Right cardiac atrium (tissue), 5 donors: ENCODE measurements at regions not wholly inside any gene's neighbourhood (a gene's known extent, or its start where the extent isn't known, plus 50 kb on each side); places are given as distances from the start of the nearest gene placed in this dataset.
A peak's percentile ranks its signal among the peaks of the same experiment; 100 is the strongest.

ENCODE experiments used
- ATAC-seq, 2 donors: fragments of 200-7000 bp; cut with Tn5 transposase; one replicate each; pipeline versions ENCODE4 v1.8.0 to v1.9.1; 2020; ENCODE audit warnings: moderate library complexity in 2 of 2, mild to moderate bottlenecking in 1 of 2
- DNase-seq, 3 donors: peaks; one replicate each; pipeline ENCODE4 v3.0.0-alpha.2; 2020
- H3K27ac ChIP-seq: one replicate; pipeline ENCODE4 v1.5.1; 2013; ENCODE audit warnings: mild to moderate bottlenecking, low read length, control low read depth, moderate library complexity
- H3K27me3 ChIP-seq: one replicate; pipeline ENCODE4 v1.6.1; 2013; ENCODE audit not compliant: control insufficient read depth, insufficient read depth
- H3K4me1 ChIP-seq: one replicate; pipeline ENCODE4 v1.6.1; 2013; ENCODE audit warnings: low read length; ENCODE audit not compliant: control insufficient read depth, insufficient read depth
- H3K4me3 ChIP-seq: one replicate; pipeline ENCODE4 v1.5.1; 2013; ENCODE audit warnings: low read length, control low read depth
- H3K9me3 ChIP-seq: one replicate; pipeline ENCODE4 v1.6.1; 2013; ENCODE audit warnings: low read length; ENCODE audit not compliant: control insufficient read depth
- WGBS: extraction: QIAGEN DNeasy Blood & Tissue Kit; methylation state at CpG from one replicate; pipeline ENCODE4 v1.1.7; 2013; 5-methylcytosine and 5-hydroxymethylcytosine counted together
- intact Hi-C, 4 donors: fragments of 100-400 bp; cut with DNase I; formaldehyde crosslinking; loops; one replicate each; pipeline versions ENCODE4 v1.11.0 to v1.14.0; 2022 to 2023
- donor health status: healthy with polysubstance abuse.
- donor health status: DM: no; HTN: yes; CAD: no.
- donor health status: DM: no; HTN: no; CAD: no.
- donor health status: DM: no; HTN: yes; CAD: no; lungs with severe emphysema.
- donor health status: DM: yes; HTN: yes; CAD: no.

GRCh38 chr21:16517383-16517782, 787.6 kb downstream of the USP25 start:
- Histone ChIP-seq H3K27ac (no peak overlapping the region), H3K9me3 (no peaks in the 10 kb centered on the region), H3K4me3 (no peak overlapping the region), H3K27me3 (no peaks in the 10 kb centered on the region), H3K4me1 (no peaks in the 10 kb centered on the region)
- ATAC-seq = no peak
- DNase-seq = no peak
- 99% methylated on average over 1 of the region's 1 CpG for WGBS
- intact Hi-C loops = no loop called here

GRCh38 chr21:16519036-16519435, 789.3 kb downstream of the USP25 start:
- intact Hi-C loops = no loop called here
- ATAC-seq = no peak
- no peaks in the 10 kb centered on the region for H3K27me3 ChIP-seq

DNA sequence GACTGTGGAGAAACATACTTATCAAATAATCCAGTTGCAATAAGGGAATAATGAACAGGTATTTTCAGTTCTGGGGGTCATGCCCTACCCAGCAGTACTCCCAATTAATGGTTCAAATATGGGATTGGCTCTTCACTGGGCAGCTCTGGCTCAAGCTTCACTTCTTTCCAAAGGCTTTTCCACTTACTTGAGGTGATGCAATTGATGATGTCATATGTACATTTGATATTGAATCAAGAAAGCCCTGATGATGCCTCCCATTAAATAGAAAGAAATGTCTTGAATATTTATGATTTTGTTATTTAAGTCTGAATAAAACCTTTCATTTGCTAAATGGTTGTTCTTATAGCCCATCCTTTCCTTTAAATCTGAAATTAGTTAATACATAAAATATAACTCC, 789.9 kb downstream of the USP25 start:
- H3K27me3 ChIP-seq = no peaks in the 10 kb centered on the region
- intact Hi-C loops = no loop called here
- H3K9me3 ChIP-seq = no peaks in the 10 kb centered on the region
- H3K27ac ChIP-seq = no peak overlapping the region
- DNase-seq (no peak), ATAC-seq (no peak)
- no peaks in the 10 kb centered on the region for H3K4me1 ChIP-seq
- H3K4me3 ChIP-seq = no peak overlapping the region

More at GRCh38 chr21:16519036-16519435, 789.3 kb downstream of the USP25 start:
- no peak for DNase-seq
- no peaks in the 10 kb centered on the region for H3K9me3 ChIP-seq
- H3K4me1 ChIP-seq = no peaks in the 10 kb centered on the region
- 73% methylated on average over 2 of the region's 2 CpGs for WGBS
- no peak overlapping the region for H3K4me3 ChIP-seq
- H3K27ac ChIP-seq = no peak overlapping the region

- ATAC-seq = no peak
- Histone ChIP-seq H3K27ac (no peak overlapping the region), H3K27me3 (no peaks in the 10 kb centered on the region), H3K4me1 (no peaks in the 10 kb centered on the region), H3K9me3 (no peaks in the 10 kb centered on the region), H3K4me3 (no peak overlapping the region)
- intact Hi-C loops = no loop called here
- DNase-seq = no peak
- 82% methylated on average over 2 of the region's 2 CpGs for WGBS
Observed at GRCh38 chr21:16522548-16522947, 792.8 kb downstream of the USP25 start.

DNA sequence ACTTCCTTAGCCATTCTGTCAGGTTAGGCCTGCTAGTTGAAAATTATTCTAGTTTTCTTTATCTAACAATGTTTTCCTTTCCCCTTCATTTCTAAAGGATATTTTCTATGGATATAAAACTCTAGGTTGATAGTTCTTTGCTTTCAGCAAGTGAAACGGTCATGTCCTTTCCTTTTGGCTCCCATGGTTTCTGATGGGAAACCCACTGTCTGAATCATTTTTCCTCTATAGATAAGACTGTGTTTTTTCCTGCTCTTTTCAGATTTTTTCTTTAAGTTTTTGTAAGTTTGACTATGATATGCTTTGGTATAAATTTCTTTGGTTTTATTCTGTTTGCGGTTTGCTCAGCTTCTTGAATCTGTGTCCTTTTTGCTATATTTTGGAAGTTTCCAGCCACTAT, 800.9 kb downstream of the USP25 start:
- Histone ChIP-seq H3K4me3 (no peak overlapping the region), H3K27ac (no peak overlapping the region)
- WGBS = 79% methylated on average over 2 of the region's 2 CpGs

GRCh38 chr21:16532840-16533239, 803.1 kb downstream of the USP25 start:
- Histone ChIP-seq H3K4me3 (no peak overlapping the region), H3K27ac (no peak overlapping the region), H3K9me3 (no peaks in the 10 kb centered on the region), H3K27me3 (no peaks in the 10 kb centered on the region), H3K4me1 (peaks cover 5% of the 10 kb centered on the region)
- no peak for ATAC-seq
- no peak for DNase-seq
- intact Hi-C loops = loop anchor here in 1 of 4 donors (10.0 kb wide), 1 partner anchor 108 kb away; no protein-coding TSS in a partner anchor
- WGBS = 56% methylated on average over 4 of the region's 4 CpGs

More for the DNA sequence above, 800.9 kb downstream of the USP25 start:
- no peaks in the 10 kb centered on the region for H3K9me3 ChIP-seq
- DNase-seq = no peak
- intact Hi-C loops = loop anchor here in 1 of 4 donors (10.0 kb wide), 1 partner anchor 106 kb away; no protein-coding TSS in a partner anchor
- no peak for ATAC-seq
- no peaks in the 10 kb centered on the region for H3K27me3 ChIP-seq
- peaks cover 5% of the 10 kb centered on the region for H3K4me1 ChIP-seq

GRCh38 chr21:16533692-16534407, 804.1 kb downstream of the USP25 start:
- Histone ChIP-seq H3K9me3 (no peaks in the 10 kb centered on the region), H3K4me1 (peaks cover 5% of the 10 kb centered on the region), H3K27ac (peak overlapping the region; percentile 96), H3K4me3 (peak overlapping the region; percentile 77), H3K27me3 (no peaks in the 10 kb centered on the region)
- intact Hi-C loops = loop anchor here in 2 of 4 donors (2.0 to 10.0 kb wide), 2 partner anchors 109 kb away; no protein-coding TSS in a partner anchor
- DNase-seq (no peak), ATAC-seq (peak in 1 of 2 donors; percentile 20)
- WGBS = 27% methylated on average over 9 of the region's 9 CpGs

GRCh38 chr21:16534408-16535101, 804.8 kb downstream of the USP25 start:
- H3K4me3 ChIP-seq = peak overlapping the region; percentile 77
- no peaks in the 10 kb centered on the region for H3K27me3 ChIP-seq
- 13% methylated on average over 11 of the region's 11 CpGs for WGBS
- no peaks in the 10 kb centered on the region for H3K9me3 ChIP-seq
- ATAC-seq (peak; percentile 86 to 91), DNase-seq (peak; percentile 81 to 93 (median 91))
- intact Hi-C loops = loop anchor here in 3 of 4 donors (2.0 to 10.0 kb wide), 3 partner anchors 110 to 112 kb away; no protein-coding TSS in a partner anchor
- H3K27ac ChIP-seq = peak overlapping the region; percentile 98
- peaks cover 5% of the 10 kb centered on the region for H3K4me1 ChIP-seq

- ATAC-seq (peak; percentile 84 to 87), DNase-seq (peak; percentile 87 to 94 (median 90))
- WGBS = 16% methylated on average over 6 of the region's 6 CpGs
- Histone ChIP-seq H3K4me1 (peaks cover 5% of the 10 kb centered on the region), H3K9me3 (no peaks in the 10 kb centered on the region), H3K27ac (peak overlapping the region; percentile 98), H3K27me3 (no peaks in the 10 kb centered on the region), H3K4me3 (peak overlapping the region; percentile 77)
- intact Hi-C loops = loop anchor here in 3 of 4 donors (2.0 to 10.0 kb wide), 3 partner anchors 110 to 113 kb away; no protein-coding TSS in a partner anchor
Observed at GRCh38 chr21:16535102-16535422, 805.3 kb downstream of the USP25 start.

- DNase-seq (no peak), ATAC-seq (no peak)
- no peaks in the 10 kb centered on the region for H3K9me3 ChIP-seq
- WGBS = 25% methylated on average over 1 of the region's 1 CpG
- H3K27me3 ChIP-seq = no peaks in the 10 kb centered on the region
- intact Hi-C loops = loop anchor here in 3 of 4 donors (2.0 to 10.0 kb wide), 3 partner anchors 111 to 113 kb away; no protein-coding TSS in a partner anchor
- H3K27ac ChIP-seq = no peak overlapping the region
- H3K4me1 ChIP-seq = peaks cover 5% of the 10 kb centered on the region
- peak overlapping the region; percentile 77 for H3K4me3 ChIP-seq
Observed at GRCh38 chr21:16535626-16536025, 805.8 kb downstream of the USP25 start.

GRCh38 chr21:16536140-16536539, 806.4 kb downstream of the USP25 start:
- ATAC-seq (no peak), DNase-seq (no peak)
- intact Hi-C loops = loop anchor here in 2 of 4 donors (5.0 to 10.0 kb wide), 2 partner anchors 111 to 114 kb away; no protein-coding TSS in a partner anchor
- no peaks in the 10 kb centered on the region for H3K27me3 ChIP-seq
- peak overlapping the region; percentile 80 for H3K4me3 ChIP-seq
- peaks cover 5% of the 10 kb centered on the region for H3K4me1 ChIP-seq
- H3K9me3 ChIP-seq = no peaks in the 10 kb centered on the region
- no peak overlapping the region for H3K27ac ChIP-seq
